NOMO-1 (cell line): ENCODE measurements at regions not wholly inside any gene's neighbourhood (a gene's known extent, or its start where the extent isn't known, plus 50 kb on each side); places are given as distances from the start of the nearest gene placed in this dataset.

ENCODE experiments used
- DNase-seq, 2 experiments: peaks; one replicate each; lab custom pipeline; 2025; ENCODE audit not compliant: unreplicated experiment in 2 of 2; lab: John Stamatoyannopoulos, UW

DNA sequence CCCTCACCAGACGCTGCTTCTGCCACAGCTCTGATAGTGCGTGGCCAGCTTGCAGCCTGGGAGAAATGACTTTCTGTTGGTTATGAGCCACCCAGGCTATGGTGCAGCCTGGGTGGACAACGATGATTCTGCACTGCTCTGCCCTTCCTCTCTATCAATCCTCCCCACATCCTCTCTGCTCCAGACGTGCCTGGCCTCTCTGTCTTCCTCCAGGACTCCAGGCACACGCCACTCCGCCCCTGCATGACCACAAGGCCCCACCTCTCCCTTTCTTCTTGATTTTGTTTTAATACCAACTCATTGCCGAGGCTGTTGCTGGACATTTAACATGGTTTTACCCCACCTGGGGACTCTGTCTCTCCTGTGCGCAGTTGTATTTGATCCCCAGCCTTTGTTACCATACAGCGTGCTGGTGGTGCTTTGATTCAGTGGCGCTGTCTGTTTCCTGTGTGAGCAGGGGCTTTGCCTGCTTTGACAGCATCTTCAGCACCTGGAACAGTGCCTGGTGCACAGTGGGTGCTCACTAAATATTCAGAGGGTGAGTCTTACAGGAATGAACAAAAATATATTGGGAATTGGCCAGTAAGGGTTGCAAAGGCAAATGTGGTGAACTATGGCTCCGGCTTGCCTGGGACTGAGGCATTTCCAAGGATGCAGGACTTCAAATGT lies 280.9 kb downstream of the CDH26 start:
- no peak for DNase-seq

DNA sequence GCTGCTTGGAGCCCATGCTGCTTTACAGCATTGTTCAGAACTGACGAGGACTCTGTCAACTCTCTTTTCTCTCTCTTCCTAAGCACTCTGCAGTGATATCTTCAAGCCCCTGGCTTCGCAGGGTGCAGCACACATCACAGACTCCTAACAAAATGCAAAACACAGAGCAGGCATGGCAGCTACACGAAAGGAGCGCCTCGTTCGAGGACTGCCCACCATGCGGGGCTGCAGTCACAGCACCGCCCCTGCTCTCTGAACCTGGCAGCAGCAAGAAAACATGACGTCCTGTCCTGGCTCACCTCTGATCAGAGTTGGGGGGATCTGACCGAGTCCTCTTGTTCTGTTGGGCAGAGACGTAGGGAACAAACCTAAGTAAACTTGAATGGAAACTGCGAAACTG lies 281.7 kb downstream of the CDH26 start:
- no peak for DNase-seq

DNA sequence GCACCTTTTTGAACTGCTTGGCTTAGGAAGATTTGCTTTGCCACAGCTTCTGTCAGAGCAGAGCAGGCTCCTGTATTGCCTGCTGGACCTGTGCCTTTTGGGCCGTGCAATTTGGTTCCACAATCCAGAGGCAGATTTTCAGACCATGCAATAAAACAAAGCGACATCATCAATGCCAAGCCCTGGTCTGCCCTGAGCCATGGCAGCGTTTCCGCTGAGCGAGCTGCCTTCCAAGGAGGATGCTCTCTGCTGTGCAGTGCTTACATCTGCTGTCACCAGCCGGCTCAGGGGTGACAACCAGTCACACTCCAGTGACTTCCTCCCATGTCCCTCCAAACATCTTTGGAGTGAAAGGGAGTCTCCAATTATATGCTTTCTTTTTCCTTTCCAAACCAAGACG lies 282.2 kb downstream of the CDH26 start:
- no peak for DNase-seq

DNA sequence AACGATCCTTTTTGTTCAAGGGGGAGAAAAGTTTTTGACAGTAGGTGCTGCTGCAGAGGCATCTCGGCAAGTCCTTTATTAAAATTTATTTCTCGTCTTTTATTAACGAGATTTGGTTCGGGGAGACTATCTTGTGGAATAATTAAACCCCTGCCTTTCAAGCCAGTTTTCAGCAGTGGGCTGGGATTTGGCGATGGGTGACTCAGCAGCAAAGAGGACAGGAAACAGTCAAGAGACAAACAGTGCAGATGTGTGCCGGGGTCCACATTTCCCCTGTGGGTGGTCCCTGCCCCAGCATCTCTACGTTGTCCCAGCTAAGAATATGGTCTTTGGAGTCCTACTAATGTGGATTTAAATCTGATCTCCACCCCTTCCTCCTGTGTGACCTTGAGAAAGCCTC lies 282.8 kb downstream of the CDH26 start:
- DNase-seq: no peak

DNA sequence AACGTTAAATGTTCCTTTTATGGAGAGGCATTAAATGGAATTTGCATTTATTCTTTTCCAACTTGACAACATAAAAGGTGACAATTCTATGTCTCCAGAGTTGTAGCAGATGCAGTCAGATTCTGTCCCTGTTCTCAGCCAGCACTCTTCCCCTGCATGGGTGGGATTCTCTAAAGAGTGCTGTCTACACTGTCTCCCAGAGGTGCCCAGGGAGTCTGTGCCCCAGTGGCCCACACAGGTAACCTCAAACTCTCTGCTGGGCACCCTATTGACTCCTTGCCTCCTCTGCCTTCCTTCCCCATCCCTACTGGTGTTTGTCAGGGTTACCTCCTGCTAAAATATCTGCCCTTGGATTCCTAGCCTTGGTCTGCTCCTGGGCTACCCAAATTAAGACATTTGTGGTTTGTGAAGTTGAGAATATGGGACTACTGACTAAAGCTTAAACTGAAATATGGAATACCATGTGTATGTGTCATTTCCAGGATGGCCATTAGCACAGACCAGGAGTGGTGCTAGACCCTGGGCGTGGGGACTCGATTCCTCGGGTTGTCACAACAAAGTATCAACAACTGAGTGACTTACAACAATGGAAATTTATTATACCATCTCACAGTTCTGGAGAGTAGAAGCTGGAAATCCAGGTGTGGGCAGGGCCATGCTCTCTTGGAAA lies 284.7 kb downstream of the CDH26 start:
- DNase-seq: no peak

DNA sequence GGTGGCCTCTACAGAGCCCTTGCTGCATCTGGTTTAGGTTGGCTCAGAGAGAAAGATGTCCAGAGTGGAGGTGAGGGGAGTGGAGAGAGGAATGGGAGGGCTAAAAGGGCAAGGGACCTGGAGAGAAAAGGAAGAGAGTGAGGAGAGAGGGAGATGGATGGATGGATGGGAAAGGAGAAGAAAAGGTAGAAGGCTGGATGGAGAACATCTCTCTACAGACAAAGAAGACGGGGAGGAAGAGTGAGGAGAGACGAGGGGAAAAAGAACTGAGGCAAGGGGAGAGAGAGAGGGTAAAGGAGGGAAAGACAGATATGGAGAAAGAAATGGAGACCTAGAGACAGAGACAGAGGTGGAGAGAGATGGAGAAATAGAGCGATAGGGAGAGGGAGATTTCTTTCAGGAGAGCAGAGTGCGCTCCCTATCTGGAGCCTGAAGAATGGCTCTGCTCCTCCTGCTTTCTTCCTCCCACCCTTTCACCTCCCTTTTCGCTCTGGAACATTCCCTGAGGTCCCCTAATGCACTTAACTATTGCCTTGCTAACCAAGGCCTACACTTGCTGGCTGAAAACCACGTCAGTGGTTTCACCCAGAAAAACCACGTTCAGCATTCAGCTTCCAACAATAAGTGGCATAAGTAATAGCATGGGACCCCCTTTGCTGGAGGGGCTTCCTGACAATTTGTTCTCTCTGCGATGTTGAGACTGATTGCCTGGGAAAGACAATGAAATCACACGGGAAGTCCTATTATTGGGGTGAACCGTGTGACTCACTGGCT lies 286.3 kb downstream of the CDH26 start:
- no peak for DNase-seq

DNA sequence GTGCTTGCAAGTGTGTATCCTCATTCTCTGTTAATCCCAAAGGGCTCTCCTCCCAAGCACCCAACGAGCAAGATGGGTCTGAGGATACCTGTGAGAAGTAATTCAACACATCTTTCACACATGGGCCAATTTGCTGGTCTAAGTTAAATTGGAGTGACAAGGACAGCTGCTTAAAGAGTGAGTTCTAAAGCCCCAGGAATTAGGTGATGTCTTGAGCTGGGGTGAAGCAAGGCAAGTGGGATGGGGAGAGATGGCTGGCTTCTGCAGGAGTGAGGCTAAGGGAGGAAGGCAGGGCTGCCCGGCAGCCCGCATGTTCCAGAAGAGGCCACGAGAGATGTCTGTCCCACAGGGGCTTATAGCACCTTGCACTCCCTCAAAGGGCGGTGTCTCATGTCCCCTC lies 288.5 kb downstream of the CDH26 start:
- no peak for DNase-seq

DNA sequence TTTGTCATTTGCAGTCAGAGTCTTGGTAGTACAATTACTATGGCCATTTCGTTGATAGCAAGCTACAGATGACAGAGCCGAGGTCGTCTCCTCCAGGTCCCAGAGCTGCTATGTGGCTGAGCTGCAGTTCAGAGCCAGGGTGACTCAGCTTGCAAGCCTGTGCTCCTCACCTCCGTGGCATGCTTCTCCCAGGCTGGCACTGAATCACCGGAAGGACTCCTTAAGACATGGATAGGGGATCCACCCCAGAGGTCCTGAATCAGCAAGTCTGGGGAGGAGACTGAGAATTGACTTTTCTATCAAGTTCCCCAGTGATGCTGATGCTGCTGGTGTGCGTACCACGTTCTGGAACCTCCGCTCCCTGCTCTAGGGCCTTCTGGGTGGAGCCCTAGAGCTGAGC lies 291.2 kb downstream of the CDH26 start:
- no peak for DNase-seq

DNA sequence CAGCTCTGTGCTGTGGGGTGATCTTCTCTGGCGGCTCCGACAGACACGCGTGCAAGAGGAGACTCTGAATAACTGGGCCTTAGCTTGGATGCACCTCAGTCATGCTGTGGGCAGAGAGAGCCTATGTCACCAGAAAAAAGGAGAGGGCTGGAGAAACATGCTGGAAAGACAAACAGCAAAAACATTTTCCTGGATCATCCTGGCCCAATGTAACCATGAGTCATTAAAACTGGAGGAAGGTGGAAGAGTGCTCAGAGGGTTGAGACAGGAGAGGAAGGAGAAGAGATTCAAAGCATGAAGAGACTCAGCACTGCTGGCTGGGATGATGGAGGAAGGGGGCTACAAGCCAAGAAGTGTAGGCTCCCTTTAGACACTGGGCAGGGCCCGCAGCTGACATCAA lies 292.0 kb downstream of the CDH26 start:
- DNase-seq: no peak

DNA sequence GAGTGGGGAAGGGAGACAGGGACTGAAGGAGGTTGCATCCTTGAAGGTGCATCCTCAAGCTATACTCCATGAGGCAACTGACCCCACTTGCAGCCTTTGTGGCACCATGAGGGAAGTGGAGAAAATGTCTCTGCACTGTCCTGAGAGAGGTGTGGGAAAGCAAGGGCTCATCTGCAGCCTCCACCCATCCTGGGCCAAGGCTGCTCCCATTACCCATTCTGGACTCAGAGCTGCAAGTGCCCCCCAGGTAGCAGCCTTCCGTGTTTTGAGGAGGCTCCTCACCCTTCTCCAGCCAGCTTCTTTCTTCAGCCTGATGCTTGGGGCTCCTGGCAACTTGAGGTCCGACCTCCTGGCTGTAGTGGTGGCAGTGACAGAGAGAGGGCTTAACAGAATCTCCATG lies 294.6 kb downstream of the CDH26 start:
- DNase-seq: no peak

DNA sequence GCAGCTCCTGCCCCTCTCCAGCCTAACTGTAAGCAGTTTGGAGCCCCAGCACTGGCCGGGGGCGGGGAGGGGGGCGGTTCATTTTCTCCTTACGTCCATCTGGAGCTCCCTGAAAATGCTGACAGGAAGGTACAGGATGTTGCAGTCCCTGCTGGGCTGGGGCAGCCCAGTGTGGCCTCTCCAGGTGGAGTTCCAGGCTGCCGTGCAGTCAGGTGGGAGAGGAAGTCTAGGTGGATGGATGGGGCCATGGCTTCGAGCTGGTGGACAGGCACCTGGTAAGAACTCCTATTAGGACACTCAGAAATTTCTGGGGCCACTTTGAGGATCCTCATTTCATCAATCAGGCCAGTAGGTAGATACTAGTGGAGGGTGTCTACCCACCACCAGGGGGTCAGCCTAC lies 295.2 kb downstream of the CDH26 start:
- no peak for DNase-seq

DNA sequence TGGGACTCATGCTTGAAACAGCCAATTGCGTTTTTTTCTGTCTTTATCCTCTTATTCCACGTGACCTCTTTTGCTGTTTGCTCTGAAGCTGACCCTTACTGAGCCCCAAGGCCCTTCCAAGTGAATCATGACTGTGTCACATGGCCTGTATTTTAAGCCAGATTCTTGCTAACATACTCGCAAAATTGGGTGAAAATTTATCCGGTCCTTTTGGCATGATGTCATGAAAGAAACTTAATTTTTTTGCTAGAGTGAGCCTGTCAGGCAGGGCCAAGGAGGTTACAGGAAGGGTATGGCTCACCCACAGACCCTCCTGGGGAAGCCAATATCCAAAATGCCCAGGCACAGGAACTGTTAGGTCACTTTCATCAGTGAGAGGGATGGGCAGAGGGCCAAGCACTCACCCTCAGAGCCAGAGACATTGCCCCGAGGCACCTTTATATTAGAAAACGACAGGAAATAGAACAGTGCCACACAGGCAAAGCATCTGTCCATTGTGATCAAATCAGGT lies 296.7 kb downstream of the CDH26 start:
- no peak for DNase-seq

DNA sequence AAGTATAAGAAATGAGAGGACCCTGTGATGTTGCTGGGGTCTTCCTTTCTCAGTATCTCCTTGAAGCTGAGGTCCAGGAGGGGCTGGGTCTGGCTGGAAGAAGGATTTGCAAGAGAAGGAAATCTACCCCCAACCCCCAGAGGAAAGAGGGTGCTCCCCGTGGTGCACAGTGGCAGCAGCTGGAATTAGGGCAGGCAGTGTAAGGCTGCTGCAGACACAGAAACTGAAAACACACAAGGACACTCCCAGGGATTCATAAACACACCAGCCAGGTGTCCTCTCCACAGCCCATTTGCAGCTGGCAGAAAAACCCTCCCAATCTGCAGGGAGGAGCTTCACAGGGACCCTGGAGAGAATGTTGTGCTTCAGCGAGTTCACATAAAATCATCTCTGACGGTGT lies 297.2 kb downstream of the CDH26 start:
- DNase-seq: no peak

DNA sequence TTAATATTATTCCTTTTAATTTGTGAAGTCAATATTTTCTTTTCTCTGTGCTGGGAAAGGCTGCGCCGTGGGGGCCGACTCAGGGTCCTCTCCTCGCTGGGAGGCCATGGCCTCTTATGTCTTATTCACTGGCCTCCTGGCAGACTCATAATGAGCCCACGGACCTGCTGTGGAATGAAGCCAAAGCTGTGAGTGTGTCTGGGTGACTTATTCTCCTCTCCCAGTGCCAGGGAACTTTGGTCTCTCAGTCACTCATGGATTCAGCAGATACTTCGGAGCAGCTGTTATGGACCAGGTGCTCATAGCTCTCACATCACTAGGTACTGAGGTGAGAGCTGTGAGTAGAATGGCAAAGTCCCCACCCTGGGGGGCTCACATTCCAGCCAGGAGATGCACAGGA lies 297.6 kb downstream of the CDH26 start:
- no peak for DNase-seq

DNA sequence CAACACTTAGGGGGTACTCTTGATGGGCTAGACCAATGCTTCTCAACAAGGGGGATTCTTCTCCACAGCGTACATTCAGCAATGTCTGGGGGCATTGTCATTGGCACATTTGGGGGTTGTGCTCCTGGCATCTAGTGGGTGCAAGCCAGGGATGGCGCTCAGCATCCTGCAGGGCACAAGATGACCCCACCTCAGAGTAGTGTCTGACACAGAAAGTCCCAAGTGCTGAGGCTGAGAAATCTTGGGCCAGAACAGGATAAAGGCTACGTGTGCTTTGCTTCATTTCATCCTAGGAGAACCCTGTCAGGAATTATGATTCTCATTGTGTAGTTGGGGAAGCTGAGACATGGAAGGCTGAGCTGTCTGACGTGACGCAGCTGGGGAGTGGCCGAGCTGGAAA lies 298.6 kb downstream of the CDH26 start:
- no peak for DNase-seq

DNA sequence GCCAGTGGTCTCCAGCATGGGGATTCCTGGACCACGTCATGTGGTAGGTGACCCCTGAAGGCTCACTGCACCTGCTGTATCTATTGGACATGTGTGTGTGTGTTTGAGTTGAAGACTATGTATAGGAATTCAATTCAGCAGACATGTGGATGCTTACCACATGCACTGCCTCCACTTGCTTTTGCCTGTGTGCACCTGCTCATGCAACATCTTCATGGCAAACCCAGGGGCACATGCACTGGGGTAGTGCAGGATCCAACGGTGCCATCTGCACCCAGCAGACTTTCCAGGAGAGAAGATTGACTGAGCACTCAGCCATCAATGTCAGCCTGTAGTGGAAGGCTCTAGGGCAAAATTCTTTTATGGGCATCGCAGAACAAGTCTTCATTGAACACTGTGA lies 299.4 kb downstream of the CDH26 start:
- DNase-seq: no peak

DNA sequence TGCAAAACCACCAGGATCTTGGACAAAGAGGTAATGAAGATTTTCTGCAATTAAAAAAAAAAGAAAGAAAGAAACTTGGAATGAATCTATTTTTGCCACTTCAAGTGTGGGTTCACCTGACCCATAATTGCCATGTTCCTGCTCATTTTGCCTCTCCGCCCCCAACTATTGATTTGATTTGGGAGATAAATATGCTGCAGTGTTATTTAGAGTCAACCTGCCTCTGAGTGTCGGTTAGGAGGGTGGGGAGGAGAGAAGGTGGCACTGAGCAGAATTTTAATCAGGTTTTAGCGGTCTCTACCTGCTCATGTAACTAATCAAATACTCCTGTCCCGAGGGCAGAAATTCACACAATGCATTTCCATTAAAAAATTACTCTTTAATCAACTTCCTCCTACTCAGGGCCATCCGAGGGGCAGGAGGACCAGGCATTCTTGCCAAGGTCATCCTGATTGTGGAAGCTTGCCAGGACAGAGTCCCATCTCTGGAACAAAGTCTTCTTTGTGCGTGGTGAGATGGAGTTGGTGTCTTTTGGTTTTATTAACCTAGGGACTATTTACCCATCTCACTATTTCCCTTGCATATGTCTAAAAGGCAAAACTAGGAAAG lies 300.1 kb downstream of the CDH26 start:
- DNase-seq: no peak

DNA sequence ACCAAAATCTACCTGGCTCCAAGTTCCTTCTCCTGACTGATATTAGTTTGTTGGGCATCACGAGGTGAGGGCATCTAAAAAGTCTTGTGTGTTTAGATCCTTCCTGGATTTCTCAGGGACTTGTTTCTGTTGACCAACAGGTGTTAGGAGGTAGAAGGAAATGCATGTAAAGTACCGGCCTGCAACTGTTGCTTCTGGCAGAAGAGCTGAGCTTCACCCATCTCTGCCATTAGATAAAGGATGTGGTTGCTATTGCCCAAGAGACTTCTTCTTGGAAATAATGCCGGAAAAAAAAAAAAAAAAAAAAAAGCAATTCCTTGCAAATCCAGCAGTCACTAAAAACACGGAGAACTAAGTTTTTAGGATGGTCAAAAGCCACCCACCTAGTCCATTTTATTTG lies 303.1 kb downstream of the CDH26 start:
- no peak for DNase-seq

DNA sequence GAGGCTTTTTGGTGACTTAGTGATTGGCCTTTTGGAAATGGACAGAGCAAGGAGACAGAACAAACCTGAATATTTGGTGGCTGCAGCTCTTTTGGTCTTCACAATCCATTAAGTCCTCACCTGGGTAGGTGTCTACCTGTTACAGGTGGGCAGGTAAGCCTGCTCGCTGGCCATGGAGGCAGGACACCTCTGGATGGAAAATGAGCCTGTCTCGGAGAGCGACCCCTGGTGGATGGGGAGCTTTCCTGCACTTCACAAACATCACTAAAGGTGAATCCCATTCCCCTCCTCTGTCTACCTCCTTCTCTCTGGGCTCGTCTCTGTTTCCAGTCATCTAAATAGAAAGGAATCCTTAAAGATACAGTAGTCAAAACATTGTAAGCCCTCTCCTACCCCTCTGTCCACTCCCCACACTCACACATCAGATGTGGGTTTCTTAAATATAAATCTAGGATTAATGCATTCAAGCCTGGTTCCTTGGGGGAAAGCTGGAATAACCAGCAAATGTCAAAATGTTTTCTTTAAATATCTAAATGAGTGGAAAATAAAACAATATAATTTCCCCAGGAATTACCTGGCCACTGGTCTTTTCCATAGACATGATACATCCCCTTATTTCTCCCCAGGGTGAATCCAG lies 304.9 kb downstream of the CDH26 start:
- no peak for DNase-seq

DNA sequence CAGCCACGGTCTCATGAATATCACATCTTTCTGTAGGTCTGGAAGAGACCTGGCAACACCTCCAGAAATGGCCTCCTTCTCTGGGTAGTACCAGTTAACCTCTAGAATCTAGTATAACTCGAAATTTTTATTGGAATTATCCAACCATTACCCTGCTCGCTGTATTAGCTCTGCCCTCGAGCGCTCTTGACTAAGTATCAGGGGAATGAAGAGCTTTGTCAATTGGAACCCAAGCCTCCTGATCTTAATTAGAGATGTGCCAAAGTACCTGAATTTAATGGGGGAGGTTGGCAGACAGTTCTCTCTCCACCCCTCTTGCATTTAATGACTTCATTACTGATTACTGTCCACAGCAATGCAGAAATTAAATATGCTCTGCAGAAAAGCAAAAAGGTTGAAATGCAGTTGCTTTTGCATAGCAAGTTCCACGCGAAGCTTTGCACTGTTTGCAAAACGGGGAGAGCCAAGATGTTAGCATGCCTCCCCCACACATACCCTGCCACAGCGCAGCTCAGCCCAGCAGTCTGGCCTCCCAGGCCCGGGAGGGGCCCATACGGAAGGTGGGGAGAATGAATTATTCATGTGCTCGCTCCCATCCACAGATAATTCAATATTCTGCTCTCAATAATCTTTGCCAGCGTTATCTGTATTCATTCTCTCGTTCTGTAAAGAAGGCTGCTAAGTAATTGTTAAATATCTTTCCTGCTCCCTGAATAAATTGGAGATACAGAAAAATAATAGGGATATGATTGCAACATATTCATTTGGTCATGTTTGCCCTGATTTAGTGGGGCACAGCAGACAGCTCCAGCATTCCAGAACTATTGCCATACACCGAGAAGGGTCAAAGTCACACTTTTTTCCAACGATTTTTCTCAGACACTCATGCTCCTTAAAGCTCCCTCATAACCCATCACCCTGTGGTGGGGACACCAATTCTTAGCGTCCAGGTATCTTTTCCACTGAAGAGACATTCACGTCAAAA lies 305.8 kb downstream of the CDH26 start:
- DNase-seq: no peak
